ENCODE measurements at regions not wholly inside any gene's neighbourhood (a gene's known extent, or its start where the extent isn't known, plus 50 kb on each side); places are given as distances from the start of the nearest gene placed in this dataset.

DNA sequence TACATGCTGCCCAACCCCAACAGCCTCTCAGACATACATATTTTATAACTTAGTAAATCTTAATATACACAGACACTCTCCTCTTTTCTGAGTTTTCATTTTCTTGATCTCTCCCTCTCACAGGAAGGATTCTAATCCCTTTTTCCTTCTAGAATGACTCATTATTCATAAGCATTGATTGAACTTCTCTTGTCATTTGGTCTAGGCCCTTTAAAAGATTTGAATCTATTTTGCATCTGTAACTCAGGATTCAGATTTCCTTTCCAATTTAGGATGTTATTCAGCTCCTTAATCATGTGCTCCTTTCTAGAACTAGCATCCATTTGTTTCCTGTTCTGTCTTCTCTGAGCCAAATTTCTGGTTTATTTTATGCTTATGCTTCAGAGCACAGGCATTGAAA, 624.5 kb upstream of the SGO1 start:
- TF ChIP-seq, protein P1, sequence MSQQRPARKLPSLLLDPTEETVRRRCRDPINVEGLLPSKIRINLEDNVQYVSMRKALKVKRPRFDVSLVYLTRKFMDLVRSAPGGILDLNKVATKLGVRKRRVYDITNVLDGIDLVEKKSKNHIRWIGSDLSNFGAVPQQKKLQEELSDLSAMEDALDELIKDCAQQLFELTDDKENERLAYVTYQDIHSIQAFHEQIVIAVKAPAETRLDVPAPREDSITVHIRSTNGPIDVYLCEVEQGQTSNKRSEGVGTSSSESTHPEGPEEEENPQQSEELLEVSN (IDR thresholded peaks at IDR 0.05; ENCODE audit: borderline replicate concordance, low read depth) = no peak
- TF ChIP-seq, protein P2, sequence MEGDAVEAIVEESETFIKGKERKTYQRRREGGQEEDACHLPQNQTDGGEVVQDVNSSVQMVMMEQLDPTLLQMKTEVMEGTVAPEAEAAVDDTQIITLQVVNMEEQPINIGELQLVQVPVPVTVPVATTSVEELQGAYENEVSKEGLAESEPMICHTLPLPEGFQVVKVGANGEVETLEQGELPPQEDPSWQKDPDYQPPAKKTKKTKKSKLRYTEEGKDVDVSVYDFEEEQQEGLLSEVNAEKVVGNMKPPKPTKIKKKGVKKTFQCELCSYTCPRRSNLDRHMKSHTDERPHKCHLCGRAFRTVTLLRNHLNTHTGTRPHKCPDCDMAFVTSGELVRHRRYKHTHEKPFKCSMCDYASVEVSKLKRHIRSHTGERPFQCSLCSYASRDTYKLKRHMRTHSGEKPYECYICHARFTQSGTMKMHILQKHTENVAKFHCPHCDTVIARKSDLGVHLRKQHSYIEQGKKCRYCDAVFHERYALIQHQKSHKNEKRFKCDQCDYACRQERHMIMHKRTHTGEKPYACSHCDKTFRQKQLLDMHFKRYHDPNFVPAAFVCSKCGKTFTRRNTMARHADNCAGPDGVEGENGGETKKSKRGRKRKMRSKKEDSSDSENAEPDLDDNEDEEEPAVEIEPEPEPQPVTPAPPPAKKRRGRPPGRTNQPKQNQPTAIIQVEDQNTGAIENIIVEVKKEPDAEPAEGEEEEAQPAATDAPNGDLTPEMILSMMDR (IDR thresholded peaks at IDR 0.05) = no peak
- TF ChIP-seq, protein P3, sequence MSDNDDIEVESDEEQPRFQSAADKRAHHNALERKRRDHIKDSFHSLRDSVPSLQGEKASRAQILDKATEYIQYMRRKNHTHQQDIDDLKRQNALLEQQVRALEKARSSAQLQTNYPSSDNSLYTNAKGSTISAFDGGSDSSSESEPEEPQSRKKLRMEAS (IDR thresholded peaks at IDR 0.05) = no peak
- TF ChIP-seq EP300 (IDR thresholded peaks at IDR 0.05) (no peak), HOXA7 (CRISPR knock-in tag; IDR thresholded peaks at IDR 0.05) (no peak)
- TF ChIP-seq, protein P4, sequence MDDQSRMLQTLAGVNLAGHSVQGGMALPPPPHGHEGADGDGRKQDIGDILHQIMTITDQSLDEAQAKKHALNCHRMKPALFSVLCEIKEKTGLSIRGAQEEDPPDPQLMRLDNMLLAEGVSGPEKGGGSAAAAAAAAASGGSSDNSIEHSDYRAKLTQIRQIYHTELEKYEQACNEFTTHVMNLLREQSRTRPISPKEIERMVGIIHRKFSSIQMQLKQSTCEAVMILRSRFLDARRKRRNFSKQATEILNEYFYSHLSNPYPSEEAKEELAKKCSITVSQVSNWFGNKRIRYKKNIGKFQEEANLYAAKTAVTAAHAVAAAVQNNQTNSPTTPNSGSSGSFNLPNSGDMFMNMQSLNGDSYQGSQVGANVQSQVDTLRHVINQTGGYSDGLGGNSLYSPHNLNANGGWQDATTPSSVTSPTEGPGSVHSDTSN (IDR thresholded peaks at IDR 0.05) = no peak

All from A549 (cell line).